H1 (cell line): ENCODE measurements at regions not wholly inside any gene's neighbourhood (a gene's known extent, or its start where the extent isn't known, plus 50 kb on each side); places are given as distances from the start of the nearest gene placed in this dataset.

Experiments used
- CTCF ChIA-PET: fragments of 300-600 bp; sonication (Branson Sonifier 250); formaldehyde crosslinking; loops from one replicate; lab custom pipeline; 2021; ENCODE audit not compliant: partially characterized antibody; lab: Charles Lee
- POLR2A ChIA-PET: fragments of 300-600 bp; sonication (Branson Sonifier 250); formaldehyde crosslinking; loops from one replicate; lab custom pipeline; 2021; ENCODE audit warnings: inconsistent platforms; ENCODE audit not compliant: partially characterized antibody; lab: Charles Lee
- DNase-seq, 2 experiments: peaks; one replicate each; pipeline versions ENCODE4 v3.0.0 to v3.0.0-alpha.2; 2010 to 2022; ENCODE audit warnings: low spot score in 2 of 2, low read depth in 1 of 2, mixed read lengths in 1 of 2
- FAIRE-seq: peaks from 2 replicates; lab custom pipeline; 2011; peaks lifted over from hg19 to GRCh38; lab: Jason Lieb, UNC
- H2AFZ ChIP-seq: 2 replicates; pipeline ENCODE4 v1.8.1; 2012; ENCODE audit warnings: low read length, inconsistent platforms
- H2AK5ac ChIP-seq: 2 replicates; pipeline ENCODE4 v1.6.1; 2013; ENCODE audit warnings: low read depth, low read length
- H2BK120ac ChIP-seq: replicated peaks from 2 replicates; pipeline ENCODE3; 2013; ENCODE audit warnings: low read depth, low read length, inconsistent platforms
- H2BK12ac ChIP-seq: 2 replicates; pipeline ENCODE4 v1.6.1; 2013; ENCODE audit warnings: low read depth, low read length
- H2BK15ac ChIP-seq: 2 replicates; pipeline ENCODE4 v1.6.1; 2013; ENCODE audit warnings: low read length
- H2BK20ac ChIP-seq: 2 replicates; pipeline ENCODE4 v1.6.1; 2013; ENCODE audit warnings: low read length
- H2BK5ac ChIP-seq: 2 replicates; pipeline ENCODE4 v1.6.1; 2013; ENCODE audit warnings: low read depth, low read length
- H3K14ac ChIP-seq: 2 replicates; pipeline ENCODE4 v1.6.1; 2013; ENCODE audit warnings: inconsistent platforms; ENCODE audit not compliant: insufficient read length
- H3K18ac ChIP-seq: 2 replicates; pipeline ENCODE4 v1.6.1; 2013; ENCODE audit warnings: low read length; ENCODE audit errors: extremely low read depth
- H3K23ac ChIP-seq: 2 replicates; pipeline ENCODE4 v1.6.1; 2013; ENCODE audit warnings: inconsistent platforms; ENCODE audit not compliant: insufficient read length
- H3K23me2 ChIP-seq: 2 replicates; pipeline ENCODE4 v1.6.1; 2013; ENCODE audit warnings: low read depth, low read length
- H3K27ac ChIP-seq: 2 replicates; pipeline ENCODE4 v1.6.1; 2011; ENCODE audit warnings: low read depth, low read length, inconsistent platforms
- H3K27me3 ChIP-seq, 4 experiments: replicated peaks in 1 of 4; 1 replicate in 1 of 4; 2 replicates in 3 of 4; pipeline versions ENCODE4 v1.6.1 to v1.8.1; 2011 to 2013; ENCODE audit warnings: low read length in 3 of 4, mild to moderate bottlenecking in 3 of 4, inconsistent platforms in 2 of 4, mixed read lengths in 2 of 4, moderate library complexity in 1 of 4; ENCODE audit not compliant: control insufficient read depth in 3 of 4, insufficient read depth in 3 of 4; ENCODE audit errors: extremely low read depth in 1 of 4
- H3K36me3 ChIP-seq, 4 experiments: 2 replicates each; pipeline versions ENCODE4 v1.6.1 to v1.8.1; 2011 to 2013; ENCODE audit warnings: mild to moderate bottlenecking in 4 of 4, low read length in 3 of 4, moderate library complexity in 2 of 4, control low read depth in 1 of 4, inconsistent platforms in 1 of 4; ENCODE audit not compliant: insufficient read depth in 4 of 4, control insufficient read depth in 2 of 4
- H3K4ac ChIP-seq: replicated peaks from 2 replicates; pipeline ENCODE3; 2013; ENCODE audit warnings: low read length, low read depth, mixed read lengths, inconsistent platforms; ENCODE audit not compliant: insufficient read length
- H3K4me1 ChIP-seq, 4 experiments: replicated peaks in 1 of 4; 1 replicate in 1 of 4; 2 replicates in 3 of 4; pipeline versions ENCODE4 v1.6.1 to v1.8.1; 2011 to 2013; ENCODE audit warnings: low read length in 3 of 4, inconsistent platforms in 2 of 4, mixed read lengths in 1 of 4; ENCODE audit not compliant: insufficient read depth in 4 of 4, control insufficient read depth in 3 of 4
- H3K4me2 ChIP-seq, 2 experiments: 2 replicates each; pipeline versions ENCODE4 v1.6.1 to v1.8.1; 2011 to 2013; ENCODE audit warnings: low read depth in 2 of 2, low read length in 2 of 2, control low read depth in 1 of 2, inconsistent platforms in 1 of 2, mild to moderate bottlenecking in 1 of 2; ENCODE audit not compliant: insufficient read depth in 1 of 2
- H3K4me3 ChIP-seq, 4 experiments: fragments of 200-600, 300-600 bp in 1 of 4; sonication (generic), shearing (Covaris generic), sonication (Bioruptor Twin) in 1 of 4; 2 replicates each; pipeline versions ENCODE4 v1.5.1 to v1.8.1; 2011 to 2016; ENCODE audit warnings: low read length in 4 of 4, low read depth in 3 of 4, control low read depth in 2 of 4, inconsistent platforms in 2 of 4, mild to moderate bottlenecking in 2 of 4, mixed read lengths in 1 of 4, moderate library complexity in 1 of 4; ENCODE audit not compliant: insufficient read depth in 2 of 4; ENCODE audit errors: extremely low read depth in 1 of 4
- H3K56ac ChIP-seq: replicated peaks from 2 replicates; pipeline ENCODE3; 2013; ENCODE audit warnings: low read depth, mild to moderate bottlenecking, mixed read lengths, low read length, inconsistent platforms; ENCODE audit not compliant: insufficient read length
- H3K79me1 ChIP-seq: 2 replicates; pipeline ENCODE4 v1.6.1; 2013; ENCODE audit warnings: low read depth, low read length, control low read depth
- H3K79me2 ChIP-seq, 2 experiments: 2 replicates each; pipeline versions ENCODE4 v1.6.1 to v1.8.1; 2012 to 2013; ENCODE audit warnings: low read length in 2 of 2, mild to moderate bottlenecking in 2 of 2, inconsistent platforms in 1 of 2; ENCODE audit not compliant: insufficient read depth in 2 of 2, control insufficient read depth in 1 of 2
- H3K9ac ChIP-seq, 4 experiments: replicated peaks in 1 of 4; 1 replicate in 1 of 4; 2 replicates in 3 of 4; pipeline versions ENCODE4 v1.6.1 to v1.8.1; 2011 to 2013; ENCODE audit warnings: low read depth in 3 of 4, low read length in 3 of 4, control low read depth in 2 of 4, mild to moderate bottlenecking in 2 of 4, moderate library complexity in 2 of 4, inconsistent platforms in 1 of 4; ENCODE audit errors: extremely low read depth in 1 of 4
- H3K9me3 ChIP-seq, 2 experiments: 2 replicates each; pipeline versions ENCODE4 v1.6.1 to v1.8.1; 2012 to 2013; ENCODE audit warnings: mild to moderate bottlenecking in 2 of 2, moderate library complexity in 2 of 2, control low read depth in 1 of 2, inconsistent platforms in 1 of 2, low read depth in 1 of 2, low read length in 1 of 2, mixed read lengths in 1 of 2; ENCODE audit not compliant: insufficient read depth in 2 of 2
- H4K20me1 ChIP-seq, 2 experiments: replicated peaks in 1 of 2; 2 replicates each; pipeline versions ENCODE3 to v1.8.1; 2011 to 2013; ENCODE audit warnings: inconsistent platforms in 2 of 2, low read length in 2 of 2, mild to moderate bottlenecking in 1 of 2; ENCODE audit not compliant: insufficient read depth in 2 of 2, control insufficient read depth in 1 of 2
- H4K5ac ChIP-seq: 2 replicates; pipeline ENCODE4 v1.6.1; 2013; ENCODE audit warnings: low read length, low read depth, mixed read lengths, inconsistent platforms; ENCODE audit not compliant: insufficient read length
- H4K8ac ChIP-seq: 2 replicates; pipeline ENCODE4 v1.8.0; 2013; ENCODE audit warnings: mild to moderate bottlenecking, moderate library complexity, low read length, inconsistent platforms; ENCODE audit not compliant: insufficient read depth; ENCODE audit errors: extremely low read depth
- H4K91ac ChIP-seq: replicated peaks from 2 replicates; pipeline ENCODE3; 2013; ENCODE audit warnings: low read length, mixed read lengths, inconsistent platforms; ENCODE audit not compliant: insufficient read length
- ATF3 ChIP-seq: IDR thresholded peaks from 2 replicates; pipeline ENCODE4 v1.6.1; 2011; ENCODE audit warnings: low read depth, mild to moderate bottlenecking, low read length; ENCODE audit not compliant: insufficient read depth
- CHD1 ChIP-seq: IDR thresholded peaks from 2 replicates; pipeline ENCODE4 v1.6.1; 2012; ENCODE audit warnings: low read depth, low read length, improper control_type of control experiment
- CREB1 ChIP-seq: IDR thresholded peaks from 2 replicates; pipeline ENCODE4 v1.6.1; 2012; ENCODE audit warnings: inconsistent platforms
- CTBP2 ChIP-seq: IDR thresholded peaks from 2 replicates; pipeline ENCODE4 v1.7.0; 2011; ENCODE audit warnings: borderline replicate concordance, mild to moderate bottlenecking, moderate library complexity, mixed read lengths, low read length; ENCODE audit not compliant: insufficient read depth, insufficient read length
- E2F6 ChIP-seq: IDR thresholded peaks from 2 replicates; pipeline ENCODE4 v1.6.1; 2012; ENCODE audit warnings: inconsistent platforms
- EGR1 ChIP-seq: IDR thresholded peaks from 2 replicates; pipeline ENCODE4 v1.6.1; 2011; ENCODE audit warnings: low read depth, low read length, borderline replicate concordance
- GTF2F1 ChIP-seq: IDR thresholded peaks from 2 replicates; pipeline ENCODE4 v1.6.1; 2012; ENCODE audit warnings: low read depth, low read length, improper control_type of control experiment, borderline replicate concordance
- JUN ChIP-seq: IDR thresholded peaks from 2 replicates; pipeline ENCODE4 v1.6.1; 2011; ENCODE audit warnings: low read depth, mild to moderate bottlenecking, improper control_type of control experiment, low read length
- POLR2AphosphoS5 ChIP-seq: IDR thresholded peaks from 2 replicates; pipeline ENCODE4 v1.6.1; 2011; ENCODE audit warnings: low read depth, low read length
- RAD21 ChIP-seq, 2 experiments: IDR thresholded peaks in 1 of 2; conservative IDR thresholded peaks in 1 of 2; 2 replicates each; pipeline ENCODE4 v1.6.1; 2011; ENCODE audit warnings: low read depth in 2 of 2, low read length in 2 of 2, improper control_type of control experiment in 1 of 2, inconsistent platforms in 1 of 2, mild to moderate bottlenecking in 1 of 2, moderate library complexity in 1 of 2
- RFX5 ChIP-seq: IDR thresholded peaks from 2 replicates; pipeline ENCODE4 v1.6.1; 2011; ENCODE audit warnings: low read depth, low read length, improper control_type of control experiment, borderline replicate concordance
- SIX5 ChIP-seq: IDR thresholded peaks from 2 replicates; pipeline ENCODE4 v1.6.1; 2011; ENCODE audit warnings: mild to moderate bottlenecking, low read depth, low read length
- SUZ12 ChIP-seq: fragments of 200-600 bp; sonication (generic); IDR thresholded peaks from 2 replicates; pipeline ENCODE4 v1.6.1; 2012; ENCODE audit warnings: mild to moderate bottlenecking, inconsistent platforms, low read length, moderate library complexity, mixed read lengths
- TAF1 ChIP-seq: IDR thresholded peaks from 2 replicates; pipeline ENCODE4 v1.6.1; 2011; ENCODE audit warnings: mild to moderate bottlenecking, low read depth, low read length
- YY1 ChIP-seq: IDR thresholded peaks from 2 replicates; pipeline ENCODE4 v1.6.1; 2011; ENCODE audit warnings: low read depth, mild to moderate bottlenecking, low read length
- WGBS, 2 experiments: shearing (Covaris generic) in 1 of 2; methylation state at CpG; one replicate each; pipeline versions ENCODE4 v1.1.6 to v1.1.7; 2013 to 2015; ENCODE audit warnings: low lambda C conversion rate in 2 of 2, mixed read lengths in 2 of 2, inconsistent platforms in 1 of 2, low coverage in 1 of 2, missing lambda C conversion rate in 1 of 2; ENCODE audit not compliant: insufficient replicate concordance in 2 of 2, insufficient coverage in 1 of 2, insufficient read length in 1 of 2; ENCODE audit errors: extremely low coverage in 1 of 2, missing lambda C conversion rate in 1 of 2; 5-methylcytosine and 5-hydroxymethylcytosine counted together

GRCh38 chr5:108530706-108531105 is 148.8 kb upstream of the FBXL17 start:
- H4K8ac ChIP-seq = no peak overlapping the region
- H3K36me3 ChIP-seq = no peaks in the 10 kb centered on the region; a peak in 2 of 8 replicates
- WGBS, 2 experiments = 95% methylated on average over 5 of the region's 5 CpGs; no CpG with 5 or more reads in 1 of the 2 experiments
- H3K79me1 ChIP-seq = no peaks in the 10 kb centered on the region
- no peaks in the 10 kb centered on the region for H3K4me1 ChIP-seq
- H2AK5ac ChIP-seq = no peak overlapping the region
- no peak overlapping the region for H3K4me3 ChIP-seq
- H4K20me1 ChIP-seq = no peaks in the 10 kb centered on the region
- TF ChIP-seq CTBP2 (no peak), SIX5 (no peak), GTF2F1 (no peak), RFX5 (no peak), CHD1 (no peak), E2F6 (no peak), CREB1 (no peak), TAF1 (no peak), EGR1 (no peak), JUN (no peak), RAD21 (IDR thresholded peaks at IDR 0.05 in 1 of 2, conservative IDR thresholded peaks at IDR 0.05 in 1 of 2; ENCODE audit: low read depth in 2 of 2, low read length in 2 of 2) (no peak), POLR2AphosphoS5 (no peak), SUZ12 (no peak), YY1 (no peak), ATF3 (no peak)
- DNase-seq (no peak), FAIRE-seq (no peak)
- no peak overlapping the region for H3K23ac ChIP-seq
- no peak overlapping the region for H3K14ac ChIP-seq
- no peak overlapping the region for H2BK120ac ChIP-seq
- no peak overlapping the region for H3K18ac ChIP-seq
- ChIA-PET CTCF (no interaction called here), POLR2A (no interaction called here)
- no peak overlapping the region for H3K56ac ChIP-seq
- no peak overlapping the region for H3K27ac ChIP-seq
- no peak overlapping the region for H3K9ac ChIP-seq
- no peak overlapping the region for H4K5ac ChIP-seq
- no peak overlapping the region for H2BK15ac ChIP-seq
- H4K91ac ChIP-seq = no peak overlapping the region
- no peaks in the 10 kb centered on the region for H3K27me3 ChIP-seq
- H3K79me2 ChIP-seq = no peaks in the 10 kb centered on the region
- no peaks in the 10 kb centered on the region for H3K23me2 ChIP-seq
- peaks cover 11 to 12% of the 10 kb centered on the region in 2 experiments; a peak in 3 of 4 replicates for H3K9me3 ChIP-seq
- H2BK5ac ChIP-seq = no peak overlapping the region
- H3K4ac ChIP-seq = no peak overlapping the region
- H2BK20ac ChIP-seq = no peak overlapping the region
- no peak overlapping the region for H2BK12ac ChIP-seq
- H2AFZ ChIP-seq = no peak overlapping the region
- no peak overlapping the region for H3K4me2 ChIP-seq
